Upper lobe of right lung (tissue), 1 donor: ENCODE measurements at regions not wholly inside any gene's neighbourhood (a gene's known extent, or its start where the extent isn't known, plus 50 kb on each side); places are given as distances from the start of the nearest gene placed in this dataset.
A peak's percentile ranks its signal among the peaks of the same experiment; 100 is the strongest.

Experiments used
- ATAC-seq: fragments of 200-7000 bp; cut with Tn5 transposase; one replicate; pipeline ENCODE4 v1.9.1; 2020; ENCODE audit warnings: mild to moderate bottlenecking, moderate library complexity
- DNase-seq: peaks from one replicate; pipeline ENCODE4 v3.0.0-alpha.2; 2020
- H3K27ac ChIP-seq: fragments of 200-600 bp; one replicate; pipeline ENCODE4 v1.8.0; 2022
- H3K27me3 ChIP-seq: fragments of 200-600 bp; one replicate; pipeline ENCODE4 v1.8.0; 2022; ENCODE audit warnings: mild to moderate bottlenecking
- H3K36me3 ChIP-seq: fragments of 200-600 bp; one replicate; pipeline ENCODE4 v1.8.0; 2022
- H3K4me1 ChIP-seq: fragments of 200-600 bp; one replicate; pipeline ENCODE4 v1.8.0; 2022
- H3K4me3 ChIP-seq: fragments of 200-600 bp; one replicate; pipeline ENCODE4 v1.8.0; 2022; ENCODE audit warnings: mild to moderate bottlenecking
- H3K9me3 ChIP-seq: fragments of 200-600 bp; one replicate; pipeline ENCODE4 v1.8.0; 2022
- CTCF ChIP-seq: fragments of 200-600 bp; IDR thresholded peaks from one replicate; pipeline ENCODE4 v1.8.0; 2022; ENCODE audit warnings: antibody characterized with exemption
- intact Hi-C: fragments of 100-400 bp; cut with DNase I; formaldehyde crosslinking; loops from one replicate; pipeline ENCODE4 v1.11.0; 2022
- donor health status: DM: no; HTN: yes; CAD: no; lungs with severe emphysema.

GRCh38 chr10:14454629-14455028, 123.9 kb upstream of the FRMD4A start:
- H3K27me3 ChIP-seq: no peaks in the 10 kb centered on the region
- H3K36me3 ChIP-seq: no peaks in the 10 kb centered on the region
- H3K4me1 ChIP-seq: no peaks in the 10 kb centered on the region
- TF ChIP-seq CTCF: no peak
- no peak overlapping the region for H3K27ac ChIP-seq
- DNase-seq: no peak
- no peaks in the 10 kb centered on the region for H3K9me3 ChIP-seq
- no peak for ATAC-seq
- H3K4me3 ChIP-seq: no peak overlapping the region
- intact Hi-C loops: no loop called here

- H3K9me3 ChIP-seq: no peaks in the 10 kb centered on the region
- TF ChIP-seq CTCF: no peak
- no peak overlapping the region for H3K27ac ChIP-seq
- ATAC-seq: no peak
- H3K4me1 ChIP-seq: no peaks in the 10 kb centered on the region
- intact Hi-C loops: no loop called here
- H3K36me3 ChIP-seq: no peaks in the 10 kb centered on the region
- DNase-seq: no peak
- no peak overlapping the region for H3K4me3 ChIP-seq
- H3K27me3 ChIP-seq: no peaks in the 10 kb centered on the region
These were observed 123.5 kb upstream of the FRMD4A start for GRCh38 chr10:14454206-14454605.

GRCh38 chr10:14453593-14453992, 122.9 kb upstream of the FRMD4A start:
- intact Hi-C loops: no loop called here
- Histone ChIP-seq H3K4me3 (no peak overlapping the region), H3K4me1 (no peaks in the 10 kb centered on the region)

GRCh38 chr10:14451341-14451740, 120.6 kb upstream of the FRMD4A start:
- H3K9me3 ChIP-seq: no peaks in the 10 kb centered on the region
- no peak overlapping the region for H3K4me3 ChIP-seq
- H3K27me3 ChIP-seq: no peaks in the 10 kb centered on the region
- DNase-seq (no peak), ATAC-seq (no peak)
- TF ChIP-seq CTCF: no peak
- intact Hi-C loops: no loop called here
- no peaks in the 10 kb centered on the region for H3K36me3 ChIP-seq
- no peaks in the 10 kb centered on the region for H3K4me1 ChIP-seq
- H3K27ac ChIP-seq: no peak overlapping the region

More at GRCh38 chr10:14453593-14453992, 122.9 kb upstream of the FRMD4A start:
- no peaks in the 10 kb centered on the region for H3K9me3 ChIP-seq
- ATAC-seq (no peak), DNase-seq (no peak)
- H3K27me3 ChIP-seq: no peaks in the 10 kb centered on the region
- no peak for TF ChIP-seq CTCF
- no peak overlapping the region for H3K27ac ChIP-seq
- H3K36me3 ChIP-seq: no peaks in the 10 kb centered on the region

GRCh38 chr10:14450041-14450491, 119.3 kb upstream of the FRMD4A start:
- intact Hi-C loops: no loop called here
- H3K4me3 ChIP-seq: no peak overlapping the region
- H3K4me1 ChIP-seq: no peaks in the 10 kb centered on the region
- H3K9me3 ChIP-seq: no peaks in the 10 kb centered on the region
- ATAC-seq (peak; percentile 72), DNase-seq (no peak)
- H3K27ac ChIP-seq: no peak overlapping the region
- H3K27me3 ChIP-seq: no peaks in the 10 kb centered on the region
- no peaks in the 10 kb centered on the region for H3K36me3 ChIP-seq
- TF ChIP-seq CTCF: no peak

- no peak for TF ChIP-seq CTCF
- H3K4me1 ChIP-seq: no peaks in the 10 kb centered on the region
- no peak for DNase-seq
- H3K36me3 ChIP-seq: no peaks in the 10 kb centered on the region
- no peak overlapping the region for H3K4me3 ChIP-seq
- intact Hi-C loops: no loop called here
- H3K9me3 ChIP-seq: no peaks in the 10 kb centered on the region
- H3K27me3 ChIP-seq: no peaks in the 10 kb centered on the region
- no peak overlapping the region for H3K27ac ChIP-seq
- no peak for ATAC-seq
These were observed 118.6 kb upstream of the FRMD4A start for GRCh38 chr10:14449293-14449815.
